WTC11 (cell line): ENCODE measurements at regions not wholly inside any gene's neighbourhood (a gene's known extent, or its start where the extent isn't known, plus 50 kb on each side); places are given as distances from the start of the nearest gene placed in this dataset.

Experiments used
- ATAC-seq: fragments of 200-7000 bp; cut with Tn5 transposase; 2 replicates; pipeline ENCODE4 v1.10.0; 2021; ENCODE audit warnings: mild to moderate bottlenecking, moderate library complexity
- CTCF ChIA-PET: fragments of 300-600 bp; sonication (Branson Sonifier 250); formaldehyde crosslinking; loops from one replicate; lab custom pipeline; 2021; ENCODE audit warnings: antibody characterized with exemption; lab: Charles Lee
- POLR2A ChIA-PET: fragments of 350-600 bp; sonication (Branson Sonifier 250); formaldehyde crosslinking; loops from one replicate; lab custom pipeline; 2021; ENCODE audit warnings: antibody characterized with exemption; lab: Charles Lee
- DNase-seq: peaks from one replicate; pipeline ENCODE4 v3.0.0; 2021; ENCODE audit warnings: low spot score
- H3K27ac Mint-ChIP-seq: 2 replicates; pipeline ENCODE4 v1.8.0; 2021; ENCODE audit warnings: mixed read lengths
- H3K27me3 Mint-ChIP-seq: 2 replicates; pipeline ENCODE4 v1.8.0; 2021; ENCODE audit warnings: low read depth, mild to moderate bottlenecking, moderate library complexity, mixed read lengths
- H3K36me3 Mint-ChIP-seq: 2 replicates; pipeline ENCODE4 v1.8.0; 2021; ENCODE audit warnings: mixed read lengths
- H3K4me1 Mint-ChIP-seq: 2 replicates; pipeline ENCODE4 v1.8.0; 2022; ENCODE audit warnings: mixed read lengths
- H3K4me3 Mint-ChIP-seq: 2 replicates; pipeline ENCODE4 v1.8.0; 2021; ENCODE audit warnings: mild to moderate bottlenecking, moderate library complexity, mixed read lengths
- H3K9me3 Mint-ChIP-seq: 2 replicates; pipeline ENCODE4 v1.8.0; 2021; ENCODE audit warnings: mixed read lengths
- AR ChIP-seq: fragments of 250-450 bp; sonication (Bioruptor Pico); IDR thresholded peaks from 2 replicates; pipeline ENCODE4 v1.9.0; 2021; ENCODE audit warnings: mild to moderate bottlenecking
- ARID4B ChIP-seq: sonication (generic); formaldehyde crosslinking; IDR thresholded peaks from 2 replicates; pipeline ENCODE4 v1.8.0; 2023; ENCODE audit warnings: missing genetic modification reagents, mild to moderate bottlenecking, borderline replicate concordance
- ATF3 ChIP-seq: sonication (generic); formaldehyde crosslinking; conservative IDR thresholded peaks from 2 replicates; pipeline ENCODE4 v1.8.1; 2022; ENCODE audit warnings: mild to moderate bottlenecking, missing genetic modification reagents
- ATF6 ChIP-seq: sonication (generic); formaldehyde crosslinking; IDR thresholded peaks from 2 replicates; pipeline ENCODE4 v1.8.1; 2023; ENCODE audit warnings: mild to moderate bottlenecking, missing genetic modification reagents
- E2F1 ChIP-seq: sonication (generic); formaldehyde crosslinking; IDR thresholded peaks from 2 replicates; pipeline ENCODE4 v1.8.0; 2022; ENCODE audit warnings: mild to moderate bottlenecking, missing genetic modification reagents
- ELF4 ChIP-seq: sonication (generic); formaldehyde crosslinking; IDR thresholded peaks from 2 replicates; pipeline ENCODE4 v1.8.1; 2022; ENCODE audit warnings: low read depth, mild to moderate bottlenecking, moderate library complexity, missing genetic modification reagents
- ESRRA ChIP-seq: sonication (generic); formaldehyde crosslinking; IDR thresholded peaks from 2 replicates; pipeline ENCODE4 v1.8.1; 2022; ENCODE audit warnings: mild to moderate bottlenecking, missing genetic modification reagents, borderline replicate concordance
- ETV6 ChIP-seq: sonication (generic); formaldehyde crosslinking; IDR thresholded peaks from 2 replicates; pipeline ENCODE4 v1.8.1; 2022; ENCODE audit warnings: mild to moderate bottlenecking, missing genetic modification reagents
- HMGA2 ChIP-seq: fragments of 250-450 bp; sonication (Bioruptor Pico); IDR thresholded peaks from 2 replicates; pipeline ENCODE4 v1.4.0; 2021; ENCODE audit warnings: mild to moderate bottlenecking, moderate library complexity
- IRF2 ChIP-seq: sonication (generic); formaldehyde crosslinking; IDR thresholded peaks from 2 replicates; pipeline ENCODE4 v1.8.0; 2022; ENCODE audit warnings: low read depth, missing genetic modification reagents, borderline replicate concordance
- NR2C2 ChIP-seq: sonication (generic); formaldehyde crosslinking; IDR thresholded peaks from 2 replicates; pipeline ENCODE4 v1.8.0; 2022; ENCODE audit warnings: mild to moderate bottlenecking, missing genetic modification reagents
- PRDM15 ChIP-seq: sonication (generic); formaldehyde crosslinking; IDR thresholded peaks from 2 replicates; pipeline ENCODE4 v1.8.0; 2022; ENCODE audit warnings: missing genetic modification reagents
- TCF7 ChIP-seq: sonication (generic); formaldehyde crosslinking; IDR thresholded peaks from 2 replicates; pipeline ENCODE4 v1.8.0; 2022; ENCODE audit warnings: mild to moderate bottlenecking, low read depth, missing genetic modification reagents, moderate library complexity
- TP53 ChIP-seq: sonication (generic); formaldehyde crosslinking; IDR thresholded peaks from 2 replicates; pipeline ENCODE4 v1.8.1; 2023; ENCODE audit warnings: mild to moderate bottlenecking, missing genetic modification reagents
- ZNF219 ChIP-seq: sonication (generic); formaldehyde crosslinking; IDR thresholded peaks from 2 replicates; pipeline ENCODE4 v1.8.0; 2023; ENCODE audit warnings: missing genetic modification reagents, mild to moderate bottlenecking, borderline replicate concordance
- ZNF396 ChIP-seq: fragments of 250-450 bp; sonication (Bioruptor Pico); IDR thresholded peaks from 2 replicates; pipeline ENCODE4 v1.8.0; 2021; ENCODE audit warnings: mild to moderate bottlenecking, moderate library complexity, borderline replicate concordance
- ZNF512 ChIP-seq: sonication (generic); formaldehyde crosslinking; IDR thresholded peaks from 2 replicates; pipeline ENCODE4 v1.8.1; 2022; ENCODE audit warnings: missing genetic modification reagents, borderline replicate concordance

GRCh38 chr10:36118314-36118713 lies 476.2 kb upstream of the FZD8 start (continued):
- TF ChIP-seq TCF7 (CRISPR knock-in tag), result no peak
- TF ChIP-seq TP53 (CRISPR knock-in tag), result no peak
- no peak for TF ChIP-seq ETV6 (CRISPR knock-in tag)
- TF ChIP-seq AR (CRISPR knock-in tag), result no peak
- no peak for TF ChIP-seq ZNF219 (CRISPR knock-in tag)
- no peak for TF ChIP-seq E2F1 (CRISPR knock-in tag)
- TF ChIP-seq ATF3 (CRISPR knock-in tag), result no peak
- TF ChIP-seq NR2C2 (CRISPR knock-in tag), result no peak

- no peak overlapping the region for H3K4me3 Mint-ChIP-seq
- TF ChIP-seq PRDM15 (CRISPR knock-in tag) (no peak), ARID4B (no peak)
- TF ChIP-seq, all 79 proteins: peak for 0
- Mint-ChIP-seq H3K27ac (no peak overlapping the region), H3K27me3 (no peaks in the 10 kb centered on the region), H3K36me3 (no peaks in the 10 kb centered on the region), H3K4me1 (peaks cover 7% of the 10 kb centered on the region; the same call in 1 of the 2 replicates), H3K9me3 (no peaks in the 10 kb centered on the region)
- no peak for DNase-seq
- no peak for ATAC-seq
- ChIA-PET CTCF (interaction anchor here (0.8 kb wide), 1 partner anchor 16 kb away, joined by 3 read pairs; no protein-coding TSS in a partner anchor), POLR2A (no interaction called here)
These were observed 475.8 kb upstream of the FZD8 start for GRCh38 chr10:36117890-36118289.

GRCh38 chr10:36117231-36117630 lies 475.1 kb upstream of the FZD8 start:
- Mint-ChIP-seq H3K27ac (no peak overlapping the region), H3K4me3 (no peak overlapping the region), H3K27me3 (no peaks in the 10 kb centered on the region), H3K4me1 (peaks cover 7% of the 10 kb centered on the region; the same call in 1 of the 2 replicates), H3K9me3 (no peaks in the 10 kb centered on the region), H3K36me3 (no peaks in the 10 kb centered on the region)
- ATAC-seq (no peak), DNase-seq (no peak)
- ChIA-PET CTCF (no interaction called here), POLR2A (no interaction called here)
- no peak for TF ChIP-seq ZNF396 (CRISPR knock-in tag)
- TF ChIP-seq ZNF512, result no peak
- no peak for TF ChIP-seq ESRRA (CRISPR knock-in tag)
- no peak for TF ChIP-seq HMGA2 (CRISPR knock-in tag)
- no peak for TF ChIP-seq ATF6
- no peak for TF ChIP-seq IRF2 (CRISPR knock-in tag)
- TF ChIP-seq ELF4 (CRISPR knock-in tag), result no peak
